ENCODE measurements at regions not wholly inside any gene's neighbourhood (a gene's known extent, or its start where the extent isn't known, plus 50 kb on each side); places are given as distances from the start of the nearest gene placed in this dataset.

GRCh38 chr3:76474632-76475031 is 565.3 kb upstream of the ROBO2 start:
- TF ChIP-seq CTCF (IDR thresholded peaks at IDR 0.05) (no peak), POLR2A (IDR thresholded peaks at IDR 0.05) (no peak), POLR2AphosphoS5 (IDR thresholded peaks at IDR 0.05) (no peak)

Measured in breast epithelium (tissue), 3 donors.